Stimulated activated naive CD8-positive, alpha-beta T cell treated with anti-CD3 and anti-CD28 coated beads, Interleukin-15, Interleukin-2, amounts not matched to agents 100 ng/mL and 50 ng/mL, for 24 hours (primary cell): ENCODE measurements at regions not wholly inside any gene's neighbourhood (a gene's known extent, or its start where the extent isn't known, plus 50 kb on each side); places are given as distances from the start of the nearest gene placed in this dataset.

Experiments
- H3K27ac Mint-ChIP-seq: one replicate; pipeline ENCODE4 v1.8.0; 2021; ENCODE audit warnings: mild to moderate bottlenecking, mixed read lengths
- H3K27me3 Mint-ChIP-seq: one replicate; pipeline ENCODE4 v1.8.0; 2021; ENCODE audit warnings: mixed read lengths
- H3K36me3 Mint-ChIP-seq: one replicate; pipeline ENCODE4 v1.8.0; 2021; ENCODE audit warnings: low read depth, mixed read lengths
- H3K4me1 Mint-ChIP-seq: one replicate; pipeline ENCODE4 v1.8.0; 2021; ENCODE audit warnings: low read depth, mixed read lengths
- H3K4me3 Mint-ChIP-seq: one replicate; pipeline ENCODE4 v1.8.0; 2021; ENCODE audit warnings: mild to moderate bottlenecking, mixed read lengths
- H3K9me3 Mint-ChIP-seq: one replicate; pipeline ENCODE4 v1.8.0; 2021; ENCODE audit warnings: mixed read lengths

- no peaks in the 10 kb centered on the region for H3K4me1 Mint-ChIP-seq
- H3K4me3 Mint-ChIP-seq, result no peak overlapping the region
- H3K27ac Mint-ChIP-seq, result no peak overlapping the region
- H3K9me3 Mint-ChIP-seq, result no peaks in the 10 kb centered on the region
- no peaks in the 10 kb centered on the region for H3K27me3 Mint-ChIP-seq
- H3K36me3 Mint-ChIP-seq, result no peaks in the 10 kb centered on the region
These were observed 177.4 kb upstream of the UBL3 start for GRCh38 chr13:30027569-30028455.

GRCh38 chr13:30026909-30027308, 176.5 kb upstream of the UBL3 start:
- no peaks in the 10 kb centered on the region for H3K9me3 Mint-ChIP-seq
- H3K27ac Mint-ChIP-seq, result no peak overlapping the region
- H3K4me3 Mint-ChIP-seq, result no peak overlapping the region
- no peaks in the 10 kb centered on the region for H3K36me3 Mint-ChIP-seq
- no peaks in the 10 kb centered on the region for H3K27me3 Mint-ChIP-seq
- no peaks in the 10 kb centered on the region for H3K4me1 Mint-ChIP-seq

DNA sequence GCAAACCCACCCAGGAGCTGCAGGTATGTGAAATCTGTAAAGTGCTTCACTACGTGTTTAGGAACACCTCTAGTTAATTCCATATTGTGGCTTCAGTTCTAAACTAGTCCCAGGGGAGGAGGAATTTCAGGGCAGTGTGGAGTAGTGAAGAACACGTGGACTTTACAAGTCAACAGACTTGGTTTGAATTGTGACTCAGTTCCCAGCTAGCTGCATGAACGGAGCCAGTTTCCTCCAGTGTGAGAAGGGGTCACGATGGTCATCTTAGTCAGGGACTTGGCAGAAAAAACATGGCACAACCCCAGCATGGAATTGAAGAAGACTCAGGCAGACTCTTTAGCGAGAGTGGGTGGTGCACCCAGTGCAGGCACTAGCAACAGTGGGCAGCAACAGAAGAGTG, 175.7 kb upstream of the UBL3 start:
- Mint-ChIP-seq H3K4me3 (no peak overlapping the region), H3K9me3 (no peaks in the 10 kb centered on the region), H3K36me3 (no peaks in the 10 kb centered on the region), H3K27me3 (no peaks in the 10 kb centered on the region), H3K4me1 (no peaks in the 10 kb centered on the region), H3K27ac (no peak overlapping the region)

- Mint-ChIP-seq H3K4me1 (no peaks in the 10 kb centered on the region), H3K9me3 (no peaks in the 10 kb centered on the region), H3K27me3 (no peaks in the 10 kb centered on the region), H3K27ac (no peak overlapping the region), H3K36me3 (no peaks in the 10 kb centered on the region), H3K4me3 (no peak overlapping the region)
These were observed 174.9 kb upstream of the UBL3 start for GRCh38 chr13:30025351-30025750.

DNA sequence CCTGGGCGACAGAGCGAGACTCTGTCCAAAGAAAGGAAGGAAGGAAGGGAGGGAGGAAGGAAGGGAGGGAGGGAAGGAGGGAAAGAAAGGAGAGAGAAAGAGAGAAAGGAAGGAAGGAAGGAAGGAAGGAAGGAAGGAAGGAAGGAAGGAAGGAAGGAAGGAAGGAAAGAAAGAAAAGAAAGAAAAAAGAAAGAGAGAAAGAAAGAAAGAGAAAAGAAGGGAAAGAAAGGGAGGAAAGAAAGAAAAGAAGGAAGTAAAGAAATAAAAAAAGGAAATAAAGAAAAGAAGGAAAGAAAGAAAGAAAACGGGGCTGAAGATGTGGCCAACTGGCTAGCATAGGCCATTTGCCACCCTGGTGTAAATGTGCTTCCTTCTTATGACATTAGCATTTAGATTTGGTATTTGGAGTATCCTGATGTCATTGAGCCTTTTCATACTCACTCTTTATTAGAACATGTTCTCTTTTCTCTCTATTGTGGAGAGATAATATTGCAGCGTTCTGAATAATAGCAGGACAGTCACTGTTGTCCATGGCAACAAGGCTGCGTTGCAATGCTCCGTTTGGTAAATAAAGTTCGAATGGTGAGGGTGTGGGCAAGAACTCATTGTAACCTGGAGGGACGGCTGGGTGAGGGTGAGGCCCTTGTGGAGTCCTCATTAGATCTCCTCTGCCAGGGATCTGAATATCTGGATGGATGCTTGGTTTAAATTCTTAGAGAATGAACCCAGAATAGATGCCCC, 173.9 kb upstream of the UBL3 start:
- Mint-ChIP-seq H3K27me3 (no peaks in the 10 kb centered on the region), H3K9me3 (no peaks in the 10 kb centered on the region), H3K27ac (no peak overlapping the region), H3K4me1 (no peaks in the 10 kb centered on the region), H3K4me3 (no peak overlapping the region), H3K36me3 (no peaks in the 10 kb centered on the region)

DNA sequence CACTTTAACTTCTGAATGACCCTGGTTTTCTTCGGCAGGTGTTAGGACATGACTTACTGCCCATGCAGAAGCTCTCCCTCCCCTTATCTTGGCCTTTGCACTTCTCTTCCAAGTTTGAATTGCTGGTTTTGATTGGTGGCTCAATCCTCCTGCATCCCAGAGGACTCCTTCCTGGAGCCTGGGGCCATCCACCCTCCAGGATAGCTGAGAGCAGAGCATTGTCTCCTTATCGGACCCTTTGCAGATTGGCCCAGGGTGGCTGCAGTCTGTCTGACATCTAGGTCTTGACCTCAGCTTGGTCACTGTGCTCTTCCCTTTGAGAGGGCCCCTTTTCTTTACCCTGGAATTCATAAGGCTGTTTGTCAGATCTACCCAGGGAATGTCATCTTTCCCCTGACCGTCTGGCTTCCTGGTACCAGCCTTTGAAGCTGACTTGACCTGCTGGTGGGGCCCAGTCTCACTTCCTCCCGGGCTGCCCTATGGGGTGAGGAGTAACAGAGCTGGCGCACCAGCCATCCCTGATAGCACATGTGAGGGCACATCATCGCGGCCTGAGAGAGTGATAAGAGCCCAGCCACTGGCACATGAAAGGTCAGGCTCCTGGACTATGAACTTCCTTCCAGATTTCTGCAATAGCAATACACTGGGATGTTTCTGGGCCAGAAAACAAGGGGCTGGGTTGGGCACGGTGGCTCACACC, 172.9 kb upstream of the UBL3 start:
- Mint-ChIP-seq H3K27ac (no peak overlapping the region), H3K4me3 (no peak overlapping the region), H3K4me1 (no peaks in the 10 kb centered on the region), H3K27me3 (no peaks in the 10 kb centered on the region), H3K9me3 (no peaks in the 10 kb centered on the region), H3K36me3 (no peaks in the 10 kb centered on the region)

DNA sequence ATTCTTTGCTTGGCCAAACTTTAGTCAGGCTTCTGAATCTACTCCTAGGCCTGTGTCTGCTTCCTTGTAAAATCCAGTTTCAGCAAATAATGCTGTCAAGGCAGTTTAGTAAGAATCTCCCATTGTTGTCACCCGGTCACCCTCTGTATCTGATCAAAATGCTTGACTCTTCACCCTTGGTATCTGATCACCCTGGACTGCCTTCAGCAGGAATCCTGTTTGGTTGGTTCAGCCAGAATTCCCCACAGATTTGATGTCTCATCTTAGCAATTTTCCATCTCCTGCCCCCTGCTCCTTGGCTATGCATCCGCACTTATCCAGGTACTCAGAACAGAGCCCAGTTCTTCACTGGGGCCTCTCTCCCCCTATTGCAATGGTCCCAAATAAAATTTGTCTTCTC, 172.4 kb upstream of the UBL3 start:
- Mint-ChIP-seq H3K27me3 (no peaks in the 10 kb centered on the region), H3K9me3 (no peaks in the 10 kb centered on the region), H3K36me3 (no peaks in the 10 kb centered on the region), H3K27ac (no peak overlapping the region), H3K4me1 (no peaks in the 10 kb centered on the region), H3K4me3 (no peak overlapping the region)

DNA sequence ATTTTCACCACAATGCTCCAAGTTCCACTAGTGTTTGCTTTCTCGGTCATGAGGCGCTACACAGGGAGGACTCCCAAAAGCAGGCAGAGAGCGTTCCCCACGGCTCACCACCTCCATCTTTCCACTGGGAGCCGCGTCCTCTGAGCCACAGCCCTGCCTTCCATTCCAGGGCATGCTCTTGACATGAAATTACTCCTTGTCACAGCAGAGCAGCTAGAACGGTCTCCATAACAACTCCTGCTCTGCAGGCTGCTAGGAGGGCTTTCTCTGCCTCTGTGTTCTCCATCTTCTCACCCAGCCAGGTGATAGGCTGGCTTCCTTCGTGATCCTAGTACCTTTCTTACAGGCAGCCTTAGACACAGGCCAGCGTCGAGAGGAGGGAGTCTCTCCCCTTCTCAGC, 171.8 kb upstream of the UBL3 start:
- no peak overlapping the region for H3K4me3 Mint-ChIP-seq
- H3K4me1 Mint-ChIP-seq, result no peaks in the 10 kb centered on the region
- no peaks in the 10 kb centered on the region for H3K9me3 Mint-ChIP-seq
- H3K27ac Mint-ChIP-seq, result no peak overlapping the region
- H3K27me3 Mint-ChIP-seq, result no peaks in the 10 kb centered on the region
- H3K36me3 Mint-ChIP-seq, result no peaks in the 10 kb centered on the region

DNA sequence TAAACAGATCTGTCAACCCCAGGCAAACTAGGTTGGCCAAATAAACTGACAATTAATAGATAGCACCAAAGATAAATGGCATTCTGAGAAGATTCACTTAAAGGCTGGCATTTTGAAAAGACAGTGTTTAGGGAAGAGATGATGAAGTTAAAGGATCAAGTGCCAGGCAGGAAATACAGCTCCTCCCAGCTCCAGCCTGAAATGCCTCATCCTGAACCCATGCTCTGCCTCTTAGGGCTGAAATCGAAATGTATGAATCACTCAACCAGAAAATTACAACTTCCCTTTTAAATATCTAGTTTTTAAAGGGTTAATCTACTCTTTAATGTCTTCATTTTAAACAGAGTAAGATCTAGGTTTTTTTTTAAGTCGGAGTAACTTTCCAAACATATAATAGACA, 171.2 kb upstream of the UBL3 start:
- Mint-ChIP-seq H3K36me3 (no peaks in the 10 kb centered on the region), H3K4me1 (no peaks in the 10 kb centered on the region), H3K27ac (no peak overlapping the region), H3K4me3 (no peak overlapping the region), H3K27me3 (no peaks in the 10 kb centered on the region), H3K9me3 (no peaks in the 10 kb centered on the region)

DNA sequence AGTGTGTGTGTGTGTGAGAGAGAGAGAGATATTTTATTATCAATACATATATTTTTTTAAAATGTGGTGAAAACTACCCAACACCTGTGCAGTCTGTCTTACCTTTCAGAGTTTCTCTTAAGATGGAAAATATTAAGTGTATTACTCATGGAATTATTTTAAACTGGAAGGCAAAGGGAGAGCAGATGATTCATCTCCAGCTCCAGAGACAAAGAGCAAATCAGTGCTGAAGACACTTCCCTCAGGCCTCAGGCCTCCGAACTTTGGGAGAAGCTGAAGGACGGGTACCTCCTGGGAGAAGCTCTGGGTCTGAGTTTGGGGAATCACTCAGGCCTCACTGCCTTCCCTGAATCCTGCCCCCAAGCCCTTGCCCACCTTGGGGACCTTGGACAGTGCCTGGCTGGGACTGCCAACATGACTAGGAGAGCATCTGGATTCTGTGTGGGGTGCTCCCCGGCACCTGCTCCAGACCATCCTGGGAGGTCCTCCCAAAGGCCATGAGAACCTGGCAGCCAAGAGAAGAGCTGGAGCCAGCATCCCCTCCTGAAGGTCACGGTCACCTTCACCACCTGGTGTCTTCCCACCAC, 170.4 kb upstream of the UBL3 start:
- H3K9me3 Mint-ChIP-seq, result no peaks in the 10 kb centered on the region
- H3K27me3 Mint-ChIP-seq, result no peaks in the 10 kb centered on the region
- no peaks in the 10 kb centered on the region for H3K36me3 Mint-ChIP-seq
- H3K4me3 Mint-ChIP-seq, result no peak overlapping the region
- H3K27ac Mint-ChIP-seq, result no peak overlapping the region
- no peaks in the 10 kb centered on the region for H3K4me1 Mint-ChIP-seq

DNA sequence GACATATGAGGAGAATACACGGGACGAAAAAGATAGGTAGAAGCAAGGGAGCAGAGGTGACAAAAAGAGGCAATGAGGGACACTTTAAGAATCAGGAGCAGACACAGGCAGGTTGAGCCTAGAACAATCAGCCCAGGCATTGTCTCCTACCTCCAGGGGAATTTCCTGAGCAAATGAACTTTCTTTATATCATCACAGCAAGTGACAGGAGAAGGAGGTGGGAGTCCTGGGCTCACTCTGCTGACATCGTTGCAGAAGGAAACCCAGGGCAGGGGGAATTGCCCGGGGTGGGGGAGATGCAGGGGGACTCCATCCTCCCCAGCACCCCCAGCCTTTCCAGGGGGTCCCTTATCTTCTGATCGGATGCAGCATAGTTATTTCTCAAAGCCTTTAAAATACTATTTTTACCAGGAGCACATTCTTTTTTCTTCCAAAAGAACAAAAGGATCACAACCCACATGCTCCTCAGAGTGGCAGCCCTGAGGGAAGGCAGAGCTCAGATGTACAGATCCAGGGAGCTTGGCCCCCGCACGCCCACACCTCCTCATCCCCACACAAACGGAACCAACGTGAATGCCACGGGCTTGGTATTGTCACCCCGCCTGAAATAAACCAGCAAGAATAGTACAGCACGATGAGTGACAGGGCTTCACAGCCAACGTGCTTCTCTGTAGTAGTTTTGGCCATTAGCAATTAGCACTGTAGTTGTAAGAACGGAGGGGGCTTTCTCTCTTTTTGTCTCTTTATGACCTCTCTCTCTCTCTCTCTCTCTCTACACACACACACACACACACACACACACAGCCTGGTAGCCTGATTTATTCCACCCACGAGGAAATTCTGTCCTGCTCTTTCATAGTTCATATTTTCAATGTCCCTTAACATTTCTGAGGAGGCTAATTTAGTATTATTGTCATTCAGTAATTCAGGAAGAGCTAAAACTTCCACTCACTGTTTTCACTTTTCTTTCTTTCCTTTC, 169.5 kb upstream of the UBL3 start:
- no peaks in the 10 kb centered on the region for H3K27me3 Mint-ChIP-seq
- no peaks in the 10 kb centered on the region for H3K9me3 Mint-ChIP-seq
- no peak overlapping the region for H3K4me3 Mint-ChIP-seq
- no peak overlapping the region for H3K27ac Mint-ChIP-seq
- H3K36me3 Mint-ChIP-seq, result no peaks in the 10 kb centered on the region
- H3K4me1 Mint-ChIP-seq, result no peaks in the 10 kb centered on the region

DNA sequence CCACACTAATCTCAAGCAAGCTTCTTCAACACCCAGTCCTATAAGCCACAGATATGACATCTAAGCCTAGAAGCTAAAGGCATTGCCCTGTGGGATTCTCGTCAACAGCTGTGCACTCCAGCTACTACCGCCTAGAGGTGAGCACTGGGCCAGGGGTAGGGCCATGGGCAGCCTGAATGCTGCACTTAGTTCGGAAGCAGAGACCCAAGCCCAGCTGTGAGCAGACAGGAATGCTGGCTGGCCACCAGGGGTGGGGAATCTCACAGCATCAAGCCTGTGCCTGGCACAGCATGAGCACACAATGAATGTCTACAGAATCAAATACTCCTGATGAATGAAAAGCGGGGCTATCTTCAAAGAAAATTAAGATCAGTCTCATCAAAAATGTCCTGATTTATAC, 167.5 kb upstream of the UBL3 start:
- no peak overlapping the region for H3K4me3 Mint-ChIP-seq
- H3K27ac Mint-ChIP-seq, result no peak overlapping the region

DNA sequence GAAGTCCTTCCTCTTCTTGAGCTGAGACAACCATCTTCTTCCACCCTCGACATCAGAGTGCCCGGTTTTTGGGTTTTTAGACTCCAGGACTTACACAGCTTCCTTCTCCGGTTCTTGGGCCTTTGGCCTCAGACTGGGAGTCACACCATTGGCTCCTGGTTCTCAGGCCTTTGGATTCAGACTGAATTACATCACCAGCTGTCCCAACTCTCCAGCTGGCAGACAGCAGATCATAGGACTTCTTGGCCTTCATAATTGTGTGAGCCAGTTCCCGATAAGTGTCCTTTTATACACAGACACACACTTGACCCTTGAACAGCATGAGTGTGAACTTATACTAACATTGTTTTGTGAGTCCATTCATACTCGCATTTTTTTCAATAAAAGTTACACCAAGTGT, 166.0 kb upstream of the UBL3 start:
- Mint-ChIP-seq H3K27me3 (peaks cover 4% of the 10 kb centered on the region), H3K4me1 (no peaks in the 10 kb centered on the region), H3K9me3 (no peaks in the 10 kb centered on the region), H3K36me3 (no peaks in the 10 kb centered on the region), H3K27ac (no peak overlapping the region), H3K4me3 (no peak overlapping the region)

More for the DNA sequence above, 167.5 kb upstream of the UBL3 start:
- Mint-ChIP-seq H3K4me1 (no peaks in the 10 kb centered on the region), H3K9me3 (no peaks in the 10 kb centered on the region), H3K36me3 (no peaks in the 10 kb centered on the region), H3K27me3 (peaks cover 4% of the 10 kb centered on the region)

- H3K36me3 Mint-ChIP-seq, result no peaks in the 10 kb centered on the region
- H3K4me1 Mint-ChIP-seq, result peaks cover 14% of the 10 kb centered on the region
- no peaks in the 10 kb centered on the region for H3K9me3 Mint-ChIP-seq
- no peak overlapping the region for H3K27ac Mint-ChIP-seq
- no peak overlapping the region for H3K4me3 Mint-ChIP-seq
- peaks cover 4% of the 10 kb centered on the region for H3K27me3 Mint-ChIP-seq
These were observed 159.0 kb upstream of the UBL3 start for GRCh38 chr13:30009411-30009810.
